ENCODE measurements at regions not wholly inside any gene's neighbourhood (a gene's known extent, or its start where the extent isn't known, plus 50 kb on each side); places are given as distances from the start of the nearest gene placed in this dataset.
A peak's percentile ranks its signal among the peaks of the same experiment; 100 is the strongest.

DNA sequence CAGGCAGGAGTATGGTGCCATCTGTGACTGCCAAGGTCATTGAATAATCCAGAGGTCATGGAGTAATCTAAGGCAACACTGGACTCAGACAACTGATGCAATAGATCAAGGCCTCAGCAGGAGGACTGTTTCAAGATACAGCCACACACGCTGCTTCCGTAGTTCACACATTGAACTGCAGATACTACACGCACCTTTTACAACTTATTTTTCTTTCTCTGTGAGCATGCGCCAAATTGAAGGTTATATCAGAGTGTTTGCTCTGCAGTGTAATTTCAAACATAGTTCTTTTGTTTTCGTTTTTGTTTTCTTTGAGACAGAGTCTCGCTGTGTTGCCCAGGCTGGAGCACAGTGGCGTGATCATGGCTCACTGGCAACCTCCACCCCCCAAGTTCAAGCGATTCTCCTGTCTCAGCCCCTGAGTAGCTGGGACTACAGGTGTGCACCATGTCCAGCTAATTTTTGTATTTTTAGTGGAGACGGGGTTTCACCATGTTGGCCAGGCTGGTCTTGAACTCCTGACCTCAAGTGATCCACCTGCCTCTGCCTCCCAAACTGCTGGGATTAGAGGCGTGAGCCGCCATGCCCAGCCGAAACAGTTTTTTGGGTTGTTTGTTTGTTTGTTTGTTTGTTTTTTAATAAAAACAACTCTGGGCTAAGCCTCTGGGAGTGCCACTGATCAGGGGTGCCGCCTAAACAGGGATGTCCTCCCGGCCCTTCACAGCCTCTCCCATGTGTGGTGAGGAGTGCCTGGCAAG is 96.6 kb upstream of the NAA20 start (continued):
- TF ChIP-seq, protein P1, sequence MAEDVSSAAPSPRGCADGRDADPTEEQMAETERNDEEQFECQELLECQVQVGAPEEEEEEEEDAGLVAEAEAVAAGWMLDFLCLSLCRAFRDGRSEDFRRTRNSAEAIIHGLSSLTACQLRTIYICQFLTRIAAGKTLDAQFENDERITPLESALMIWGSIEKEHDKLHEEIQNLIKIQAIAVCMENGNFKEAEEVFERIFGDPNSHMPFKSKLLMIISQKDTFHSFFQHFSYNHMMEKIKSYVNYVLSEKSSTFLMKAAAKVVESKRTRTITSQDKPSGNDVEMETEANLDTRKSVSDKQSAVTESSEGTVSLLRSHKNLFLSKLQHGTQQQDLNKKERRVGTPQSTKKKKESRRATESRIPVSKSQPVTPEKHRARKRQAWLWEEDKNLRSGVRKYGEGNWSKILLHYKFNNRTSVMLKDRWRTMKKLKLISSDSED (CRISPR knock-in tag; IDR thresholded peaks at IDR 0.05): no peak
- TF ChIP-seq SRSF1 (optimal IDR thresholded peaks at IDR 0.05; ENCODE audit: low read depth, low read length) (no peak), CCAR2 (optimal IDR thresholded peaks at IDR 0.05; ENCODE audit: low read depth, low read length) (no peak), WIZ (CRISPR knock-in tag; IDR thresholded peaks at IDR 0.05) (0 out of 2 replicates have a peak, but pooled peaks have one; percentile 46), ZNF484 (CRISPR knock-in tag; IDR thresholded peaks at IDR 0.05; ENCODE audit: borderline replicate concordance, low read depth) (no peak), ZNF282 (IDR thresholded peaks at IDR 0.05; ENCODE audit: partially characterized antibody) (no peak), STAG1 (CRISPR knock-in tag; IDR thresholded peaks at IDR 0.05) (no peak; the same call in 1 of the 2 replicates), NR2C2 (CRISPR knock-in tag; IDR thresholded peaks at IDR 0.05; ENCODE audit: borderline replicate concordance) (peak; percentile 90), ATF1 (CRISPR knock-in tag; IDR thresholded peaks at IDR 0.05) (no peak; the same call in 1 of the 2 replicates), ZNF547 (CRISPR knock-in tag; IDR thresholded peaks at IDR 0.05) (peak; percentile 50; the same call in 1 of the 2 replicates), ZNF788 (CRISPR knock-in tag; IDR thresholded peaks at IDR 0.05; ENCODE audit: borderline replicate concordance) (peak; percentile 87), ZFY (CRISPR knock-in tag; IDR thresholded peaks at IDR 0.05) (peak; percentile 51), ZKSCAN8 (CRISPR knock-in tag; IDR thresholded peaks at IDR 0.05; ENCODE audit: borderline replicate concordance) (peak; percentile 93), NAIF1 (CRISPR knock-in tag; IDR thresholded peaks at IDR 0.05; ENCODE audit: borderline replicate concordance) (peak; percentile 85; the same call in 1 of the 2 replicates), ZNF337 (CRISPR knock-in tag; IDR thresholded peaks at IDR 0.05; ENCODE audit: borderline replicate concordance, low read depth) (no peak)
- TF ChIP-seq, protein P2, sequence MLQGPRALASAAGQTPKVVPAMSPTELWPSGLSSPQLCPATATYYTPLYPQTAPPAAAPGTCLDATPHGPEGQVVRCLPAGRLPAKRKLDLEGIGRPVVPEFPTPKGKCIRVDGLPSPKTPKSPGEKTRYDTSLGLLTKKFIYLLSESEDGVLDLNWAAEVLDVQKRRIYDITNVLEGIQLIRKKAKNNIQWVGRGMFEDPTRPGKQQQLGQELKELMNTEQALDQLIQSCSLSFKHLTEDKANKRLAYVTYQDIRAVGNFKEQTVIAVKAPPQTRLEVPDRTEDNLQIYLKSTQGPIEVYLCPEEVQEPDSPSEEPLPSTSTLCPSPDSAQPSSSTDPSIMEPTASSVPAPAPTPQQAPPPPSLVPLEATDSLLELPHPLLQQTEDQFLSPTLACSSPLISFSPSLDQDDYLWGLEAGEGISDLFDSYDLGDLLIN (CRISPR knock-in tag; IDR thresholded peaks at IDR 0.05; ENCODE audit: borderline replicate concordance): no peak
- TF ChIP-seq, protein P3, sequence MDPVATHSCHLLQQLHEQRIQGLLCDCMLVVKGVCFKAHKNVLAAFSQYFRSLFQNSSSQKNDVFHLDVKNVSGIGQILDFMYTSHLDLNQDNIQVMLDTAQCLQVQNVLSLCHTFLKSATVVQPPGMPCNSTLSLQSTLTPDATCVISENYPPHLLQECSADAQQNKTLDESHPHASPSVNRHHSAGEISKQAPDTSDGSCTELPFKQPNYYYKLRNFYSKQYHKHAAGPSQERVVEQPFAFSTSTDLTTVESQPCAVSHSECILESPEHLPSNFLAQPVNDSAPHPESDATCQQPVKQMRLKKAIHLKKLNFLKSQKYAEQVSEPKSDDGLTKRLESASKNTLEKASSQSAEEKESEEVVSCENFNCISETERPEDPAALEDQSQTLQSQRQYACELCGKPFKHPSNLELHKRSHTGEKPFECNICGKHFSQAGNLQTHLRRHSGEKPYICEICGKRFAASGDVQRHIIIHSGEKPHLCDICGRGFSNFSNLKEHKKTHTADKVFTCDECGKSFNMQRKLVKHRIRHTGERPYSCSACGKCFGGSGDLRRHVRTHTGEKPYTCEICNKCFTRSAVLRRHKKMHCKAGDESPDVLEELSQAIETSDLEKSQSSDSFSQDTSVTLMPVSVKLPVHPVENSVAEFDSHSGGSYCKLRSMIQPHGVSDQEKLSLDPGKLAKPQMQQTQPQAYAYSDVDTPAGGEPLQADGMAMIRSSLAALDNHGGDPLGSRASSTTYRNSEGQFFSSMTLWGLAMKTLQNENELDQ (CRISPR knock-in tag; IDR thresholded peaks at IDR 0.05; ENCODE audit: borderline replicate concordance): no peak
- TF ChIP-seq, protein P4, sequence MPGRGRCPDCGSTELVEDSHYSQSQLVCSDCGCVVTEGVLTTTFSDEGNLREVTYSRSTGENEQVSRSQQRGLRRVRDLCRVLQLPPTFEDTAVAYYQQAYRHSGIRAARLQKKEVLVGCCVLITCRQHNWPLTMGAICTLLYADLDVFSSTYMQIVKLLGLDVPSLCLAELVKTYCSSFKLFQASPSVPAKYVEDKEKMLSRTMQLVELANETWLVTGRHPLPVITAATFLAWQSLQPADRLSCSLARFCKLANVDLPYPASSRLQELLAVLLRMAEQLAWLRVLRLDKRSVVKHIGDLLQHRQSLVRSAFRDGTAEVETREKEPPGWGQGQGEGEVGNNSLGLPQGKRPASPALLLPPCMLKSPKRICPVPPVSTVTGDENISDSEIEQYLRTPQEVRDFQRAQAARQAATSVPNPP (CRISPR knock-in tag; IDR thresholded peaks at IDR 0.05): no peak
- TF ChIP-seq, protein P5, sequence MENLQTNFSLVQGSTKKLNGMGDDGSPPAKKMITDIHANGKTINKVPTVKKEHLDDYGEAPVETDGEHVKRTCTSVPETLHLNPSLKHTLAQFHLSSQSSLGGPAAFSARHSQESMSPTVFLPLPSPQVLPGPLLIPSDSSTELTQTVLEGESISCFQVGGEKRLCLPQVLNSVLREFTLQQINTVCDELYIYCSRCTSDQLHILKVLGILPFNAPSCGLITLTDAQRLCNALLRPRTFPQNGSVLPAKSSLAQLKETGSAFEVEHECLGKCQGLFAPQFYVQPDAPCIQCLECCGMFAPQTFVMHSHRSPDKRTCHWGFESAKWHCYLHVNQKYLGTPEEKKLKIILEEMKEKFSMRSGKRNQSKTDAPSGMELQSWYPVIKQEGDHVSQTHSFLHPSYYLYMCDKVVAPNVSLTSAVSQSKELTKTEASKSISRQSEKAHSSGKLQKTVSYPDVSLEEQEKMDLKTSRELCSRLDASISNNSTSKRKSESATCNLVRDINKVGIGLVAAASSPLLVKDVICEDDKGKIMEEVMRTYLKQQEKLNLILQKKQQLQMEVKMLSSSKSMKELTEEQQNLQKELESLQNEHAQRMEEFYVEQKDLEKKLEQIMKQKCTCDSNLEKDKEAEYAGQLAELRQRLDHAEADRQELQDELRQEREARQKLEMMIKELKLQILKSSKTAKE (CRISPR knock-in tag; IDR thresholded peaks at IDR 0.05; ENCODE audit: borderline replicate concordance): peak; percentile 86
- TF ChIP-seq, protein P6, sequence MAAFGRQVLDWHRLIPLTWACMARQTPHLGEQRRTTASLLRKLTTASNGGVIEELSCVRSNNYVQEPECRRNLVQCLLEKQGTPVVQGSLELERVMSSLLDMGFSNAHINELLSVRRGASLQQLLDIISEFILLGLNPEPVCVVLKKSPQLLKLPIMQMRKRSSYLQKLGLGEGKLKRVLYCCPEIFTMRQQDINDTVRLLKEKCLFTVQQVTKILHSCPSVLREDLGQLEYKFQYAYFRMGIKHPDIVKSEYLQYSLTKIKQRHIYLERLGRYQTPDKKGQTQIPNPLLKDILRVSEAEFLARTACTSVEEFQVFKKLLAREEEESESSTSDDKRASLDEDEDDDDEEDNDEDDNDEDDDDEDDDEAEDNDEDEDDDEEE (CRISPR knock-in tag; IDR thresholded peaks at IDR 0.05): peak; percentile 48; the same call in 1 of the 2 replicates

All from HepG2 (cell line).